Suprapubic skin (tissue), 3 donors: ENCODE measurements at regions not wholly inside any gene's neighbourhood (a gene's known extent, or its start where the extent isn't known, plus 50 kb on each side); places are given as distances from the start of the nearest gene placed in this dataset.

ENCODE experiments used
- CTCF ChIP-seq, 2 donors: fragments of 200-600 bp in 1 of 2; fragments of 450-650 bp in 1 of 2; sonication (generic) in 1 of 2; IDR thresholded peaks; one replicate each; pipeline ENCODE4 v1.5.1; 2016 to 2019; ENCODE audit warnings: antibody characterized with exemption in 2 of 2, mild to moderate bottlenecking in 1 of 2, moderate library complexity in 1 of 2
- POLR2A ChIP-seq, 2 donors: fragments of 450-650 bp; IDR thresholded peaks; one replicate each; pipeline ENCODE4 v1.6.1; 2017; ENCODE audit warnings: antibody characterized with exemption in 2 of 2, mild to moderate bottlenecking in 2 of 2, moderate library complexity in 2 of 2

GRCh38 chr10:90171014-90171722 lies 469.8 kb downstream of the KIF20B start:
- TF ChIP-seq CTCF (IDR thresholded peaks at IDR 0.05) (no peak), POLR2A (IDR thresholded peaks at IDR 0.05) (no peak)
